Ovary (tissue), 3 donors: ENCODE measurements at regions not wholly inside any gene's neighbourhood (a gene's known extent, or its start where the extent isn't known, plus 50 kb on each side); places are given as distances from the start of the nearest gene placed in this dataset.

Experiments
- CTCF ChIP-seq, 3 donors: fragments of 450-650 bp in 2 of 3; fragments of 200-600 bp in 1 of 3; IDR thresholded peaks; one replicate each; pipeline versions ENCODE4 v1.5.1 to v1.8.0; 2016 to 2022; ENCODE audit warnings: antibody characterized with exemption in 3 of 3, mild to moderate bottlenecking in 1 of 3
- EP300 ChIP-seq: sonication (generic); formaldehyde crosslinking; IDR thresholded peaks from one replicate; pipeline ENCODE4 v1.6.1; 2017; ENCODE audit warnings: antibody characterized with exemption
- POLR2A ChIP-seq: fragments of 450-650 bp; IDR thresholded peaks from one replicate; pipeline ENCODE4 v1.6.1; 2017; ENCODE audit warnings: antibody characterized with exemption, mild to moderate bottlenecking, moderate library complexity
- donor health status: DM: no; HTN: no; CAD: no.

DNA sequence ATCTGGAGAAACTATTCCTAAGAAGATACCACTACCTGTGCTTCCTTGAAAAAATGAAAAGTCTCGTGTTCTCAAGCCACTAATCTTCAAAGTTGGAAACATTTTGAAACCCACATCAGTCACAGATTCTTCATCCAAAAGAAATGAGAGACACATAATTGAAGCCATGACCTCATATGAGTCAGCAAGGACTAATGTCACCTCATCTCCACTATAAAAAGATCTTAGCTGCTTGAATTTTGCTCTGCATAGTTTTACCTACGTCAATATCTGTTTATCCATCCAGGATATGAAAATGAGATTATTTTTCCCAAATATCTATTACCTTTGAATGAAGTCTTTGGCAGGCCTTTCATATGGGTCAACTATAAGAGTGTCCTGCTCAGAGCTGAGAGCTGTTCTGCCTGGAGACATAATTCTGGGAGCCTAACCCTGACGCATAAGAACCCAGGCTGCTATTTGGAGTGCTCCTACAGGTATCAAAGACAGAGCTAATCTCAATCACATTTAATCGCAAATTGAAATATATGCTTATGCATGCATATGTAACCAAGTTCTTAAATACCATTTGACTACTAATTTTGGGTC lies 312.5 kb upstream of the PKN2 start:
- no peak for TF ChIP-seq CTCF (IDR thresholded peaks at IDR 0.05)
- TF ChIP-seq POLR2A, result no peak
- no peak for TF ChIP-seq EP300
